Ovary (tissue), 7 donors: ENCODE measurements at regions not wholly inside any gene's neighbourhood (a gene's known extent, or its start where the extent isn't known, plus 50 kb on each side); places are given as distances from the start of the nearest gene placed in this dataset.

Experiments used
- DNase-seq, 5 donors: peaks; one replicate each; pipeline ENCODE4 v3.0.0-alpha.2; 2019 to 2020
- H3K27ac ChIP-seq, 2 donors: fragments of 200-600 bp; one replicate each; pipeline versions ENCODE4 v1.5.1 to v1.8.0; 2019 to 2022
- H3K27me3 ChIP-seq: fragments of 200-600 bp; one replicate; pipeline ENCODE4 v1.8.0; 2022
- H3K36me3 ChIP-seq: fragments of 200-600 bp; sonication (generic); one replicate; pipeline ENCODE4 v1.5.1; 2019
- H3K4me1 ChIP-seq: one replicate; pipeline ENCODE4 v1.8.1; 2013; ENCODE audit warnings: mild to moderate bottlenecking, moderate library complexity; ENCODE audit not compliant: insufficient read depth
- H3K4me3 ChIP-seq: fragments of 200-600 bp; sonication (generic); one replicate; pipeline ENCODE4 v1.5.1; 2017
- H3K9me3 ChIP-seq, 2 donors: fragments of 200-600 bp in 1 of 2; sonication (generic) in 1 of 2; one replicate each; pipeline versions ENCODE4 v1.5.1 to v1.8.1; 2013 to 2019; ENCODE audit warnings: mild to moderate bottlenecking in 1 of 2, moderate library complexity in 1 of 2
- CTCF ChIP-seq, 3 donors: fragments of 450-650 bp in 2 of 3; fragments of 200-600 bp in 1 of 3; IDR thresholded peaks; one replicate each; pipeline versions ENCODE4 v1.5.1 to v1.8.0; 2016 to 2022; ENCODE audit warnings: antibody characterized with exemption in 3 of 3, mild to moderate bottlenecking in 1 of 3
- EP300 ChIP-seq: sonication (generic); formaldehyde crosslinking; IDR thresholded peaks from one replicate; pipeline ENCODE4 v1.6.1; 2017; ENCODE audit warnings: antibody characterized with exemption
- POLR2A ChIP-seq: fragments of 450-650 bp; IDR thresholded peaks from one replicate; pipeline ENCODE4 v1.6.1; 2017; ENCODE audit warnings: antibody characterized with exemption, mild to moderate bottlenecking, moderate library complexity
- WGBS, 3 donors: extraction: QIAGEN DNeasy Blood & Tissue Kit in 1 of 3; methylation state at CpG; one replicate each; pipeline versions ENCODE4 v1.1.5 to v1.1.7; 2013 to 2017; 5-methylcytosine and 5-hydroxymethylcytosine counted together
- intact Hi-C, 4 donors: fragments of 100-400 bp; cut with DNase I; formaldehyde crosslinking; loops; one replicate each; pipeline versions ENCODE4 v1.11.0 to v1.15.1; 2022 to 2023
- donor health status: DM: no; HTN: no; CAD: no; lungs with moderate emphysema.
- donor health status: DM: no; HTN: no; CAD: no.
- donor health status: Bipolar disorder and iron deficiency.
- donor health status: DM: no; HTN: no; CAD: no.
- donor health status: DM: yes; HTN: yes; CAD: no.

- Histone ChIP-seq H3K27ac (peak overlapping the region in 1 of 2 donors; percentile 4), H3K27me3 (no peaks in the 10 kb centered on the region), H3K9me3 (no peaks in the 10 kb centered on the region), H3K36me3 (no peaks in the 10 kb centered on the region), H3K4me1 (peaks cover 2% of the 10 kb centered on the region), H3K4me3 (no peak overlapping the region)
- DNase-seq = no peak
- TF ChIP-seq POLR2A = no peak
- no peak for TF ChIP-seq EP300
- no peak for TF ChIP-seq CTCF (IDR thresholded peaks at IDR 0.05)
- intact Hi-C loops = no loop called here
- 71 to 77% (median 71%) methylated on average over 6 of the region's 6 CpGs for WGBS, 3 donors
Measured at GRCh38 chr6:18053555-18054445, 66.4 kb upstream of the KIF13A start.

GRCh38 chr6:18053078-18053477 is 65.6 kb upstream of the KIF13A start:
- Histone ChIP-seq H3K9me3 (no peaks in the 10 kb centered on the region), H3K27me3 (no peaks in the 10 kb centered on the region), H3K4me1 (peaks cover 2% of the 10 kb centered on the region), H3K36me3 (no peaks in the 10 kb centered on the region), H3K27ac (no peak overlapping the region), H3K4me3 (no peak overlapping the region)
- no peak for DNase-seq
- WGBS, 3 donors = 65 to 70% (median 67%) methylated on average over 7 of the region's 7 CpGs
- intact Hi-C loops = no loop called here
- TF ChIP-seq EP300 (no peak), POLR2A (no peak), CTCF (IDR thresholded peaks at IDR 0.05) (no peak)

- Histone ChIP-seq H3K9me3 (no peaks in the 10 kb centered on the region), H3K27me3 (no peaks in the 10 kb centered on the region), H3K4me3 (no peak overlapping the region), H3K4me1 (peaks cover 2% of the 10 kb centered on the region), H3K27ac (no peak overlapping the region), H3K36me3 (no peaks in the 10 kb centered on the region)
- no peak for DNase-seq
- TF ChIP-seq POLR2A = no peak
- TF ChIP-seq EP300 = no peak
- TF ChIP-seq CTCF (IDR thresholded peaks at IDR 0.05) = no peak
- intact Hi-C loops = no loop called here
- WGBS, 3 donors = 92 to 98% (median 95%) methylated on average over 2 of the region's 2 CpGs
Measured at GRCh38 chr6:18049646-18050045, 62.2 kb upstream of the KIF13A start.

- H3K36me3 ChIP-seq = no peaks in the 10 kb centered on the region
- H3K27ac ChIP-seq = no peak overlapping the region
- no peaks in the 10 kb centered on the region for H3K27me3 ChIP-seq
- peaks cover 2% of the 10 kb centered on the region for H3K4me1 ChIP-seq
- intact Hi-C loops = no loop called here
- DNase-seq = no peak
- TF ChIP-seq POLR2A (no peak), CTCF (IDR thresholded peaks at IDR 0.05) (no peak), EP300 (no peak)
- no peaks in the 10 kb centered on the region for H3K9me3 ChIP-seq
- 78 to 91% (median 88%) methylated on average over 4 of the region's 4 CpGs for WGBS, 3 donors
- no peak overlapping the region for H3K4me3 ChIP-seq
Measured at GRCh38 chr6:18048953-18049630, 61.7 kb upstream of the KIF13A start.
